Nephron progenitor cell (in vitro differentiated cells): ENCODE measurements at regions not wholly inside any gene's neighbourhood (a gene's known extent, or its start where the extent isn't known, plus 50 kb on each side); places are given as distances from the start of the nearest gene placed in this dataset.

Source experiments
- DNase-seq: peaks from one replicate; pipeline ENCODE4 v3.0.0; 2021
- H3K27ac Mint-ChIP-seq: 2 replicates; pipeline ENCODE4 v1.8.0; 2021; ENCODE audit warnings: mild to moderate bottlenecking, moderate library complexity, mixed read lengths
- H3K27me3 Mint-ChIP-seq: 2 replicates; pipeline ENCODE4 v1.8.0; 2021; ENCODE audit warnings: mild to moderate bottlenecking, low read depth, mixed read lengths; ENCODE audit not compliant: poor library complexity
- H3K36me3 Mint-ChIP-seq: 2 replicates; pipeline ENCODE4 v1.8.0; 2021; ENCODE audit warnings: low read depth, mixed read lengths
- H3K4me1 Mint-ChIP-seq: 2 replicates; pipeline ENCODE4 v1.8.0; 2021; ENCODE audit warnings: mixed read lengths
- H3K4me3 Mint-ChIP-seq: 2 replicates; pipeline ENCODE4 v1.8.0; 2021; ENCODE audit warnings: mild to moderate bottlenecking, moderate library complexity, mixed read lengths
- H3K9me3 Mint-ChIP-seq: 2 replicates; pipeline ENCODE4 v1.8.0; 2021; ENCODE audit warnings: mild to moderate bottlenecking, moderate library complexity, mixed read lengths
- TF ChIP-seq, protein P1 (sequence below): fragments of 200-600 bp; sonication (generic); IDR thresholded peaks from 2 replicates; pipeline ENCODE4 v1.5.0; 2021; ENCODE audit warnings: antibody characterized with exemption

DNA sequence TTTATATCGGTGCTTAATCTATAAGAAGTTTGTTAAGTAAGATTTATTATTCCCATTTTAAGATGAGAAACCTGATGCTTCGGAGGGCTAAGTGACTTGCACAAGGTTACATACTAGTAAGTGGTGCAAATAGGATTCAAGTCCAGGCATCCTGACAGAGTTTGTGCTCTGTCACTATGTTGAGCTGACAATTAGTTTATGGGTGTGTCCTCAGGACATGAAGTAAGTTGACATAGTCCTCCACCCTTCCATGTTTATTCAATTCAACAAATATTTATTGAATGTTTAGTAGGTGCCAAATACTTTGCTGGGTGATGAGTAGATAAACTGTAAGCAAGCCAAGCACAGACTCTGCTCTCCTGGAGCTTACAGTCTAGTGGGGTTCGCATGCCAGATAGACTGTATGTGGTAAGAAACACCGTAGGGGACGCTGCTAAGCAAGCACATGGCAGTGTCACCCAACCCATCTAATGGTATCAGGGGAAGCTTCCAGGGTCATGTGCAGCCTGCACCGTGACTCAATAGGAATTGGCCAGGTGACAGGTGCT lies 342.7 kb upstream of the SATB1 start:
- H3K4me1 Mint-ChIP-seq: peaks cover 4% of the 10 kb centered on the region
- H3K4me3 Mint-ChIP-seq: no peak overlapping the region
- no peaks in the 10 kb centered on the region for H3K9me3 Mint-ChIP-seq
- no peak for DNase-seq
- TF ChIP-seq, protein P1, sequence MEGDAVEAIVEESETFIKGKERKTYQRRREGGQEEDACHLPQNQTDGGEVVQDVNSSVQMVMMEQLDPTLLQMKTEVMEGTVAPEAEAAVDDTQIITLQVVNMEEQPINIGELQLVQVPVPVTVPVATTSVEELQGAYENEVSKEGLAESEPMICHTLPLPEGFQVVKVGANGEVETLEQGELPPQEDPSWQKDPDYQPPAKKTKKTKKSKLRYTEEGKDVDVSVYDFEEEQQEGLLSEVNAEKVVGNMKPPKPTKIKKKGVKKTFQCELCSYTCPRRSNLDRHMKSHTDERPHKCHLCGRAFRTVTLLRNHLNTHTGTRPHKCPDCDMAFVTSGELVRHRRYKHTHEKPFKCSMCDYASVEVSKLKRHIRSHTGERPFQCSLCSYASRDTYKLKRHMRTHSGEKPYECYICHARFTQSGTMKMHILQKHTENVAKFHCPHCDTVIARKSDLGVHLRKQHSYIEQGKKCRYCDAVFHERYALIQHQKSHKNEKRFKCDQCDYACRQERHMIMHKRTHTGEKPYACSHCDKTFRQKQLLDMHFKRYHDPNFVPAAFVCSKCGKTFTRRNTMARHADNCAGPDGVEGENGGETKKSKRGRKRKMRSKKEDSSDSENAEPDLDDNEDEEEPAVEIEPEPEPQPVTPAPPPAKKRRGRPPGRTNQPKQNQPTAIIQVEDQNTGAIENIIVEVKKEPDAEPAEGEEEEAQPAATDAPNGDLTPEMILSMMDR: no peak
- H3K36me3 Mint-ChIP-seq: no peaks in the 10 kb centered on the region
- no peaks in the 10 kb centered on the region for H3K27me3 Mint-ChIP-seq
- H3K27ac Mint-ChIP-seq: no peak overlapping the region

DNA sequence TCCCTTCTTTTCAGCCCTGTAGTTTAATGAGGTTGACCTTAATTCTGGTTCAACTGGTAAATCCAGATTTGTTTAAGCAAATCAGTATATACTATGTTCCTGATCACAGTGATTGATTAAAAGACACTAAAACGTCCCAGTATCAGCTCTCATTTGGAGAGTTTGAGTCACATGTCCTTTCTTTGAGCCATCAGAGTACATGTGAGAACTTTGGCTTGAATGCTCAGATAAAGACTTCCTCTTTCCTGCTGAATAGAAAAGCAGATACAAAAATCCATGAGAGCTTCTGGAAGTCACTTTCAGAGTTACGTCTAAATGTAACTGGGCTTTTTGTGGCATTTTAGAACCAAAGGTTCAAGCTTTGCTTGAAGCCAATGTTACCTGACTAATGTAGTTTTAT lies 341.8 kb upstream of the SATB1 start:
- H3K27ac Mint-ChIP-seq: no peak overlapping the region
- peaks cover 4% of the 10 kb centered on the region for H3K4me1 Mint-ChIP-seq
- DNase-seq: no peak
- no peaks in the 10 kb centered on the region for H3K9me3 Mint-ChIP-seq
- no peaks in the 10 kb centered on the region for H3K27me3 Mint-ChIP-seq
- no peaks in the 10 kb centered on the region for H3K36me3 Mint-ChIP-seq
- TF ChIP-seq, protein P1: no peak
- no peak overlapping the region for H3K4me3 Mint-ChIP-seq

DNA sequence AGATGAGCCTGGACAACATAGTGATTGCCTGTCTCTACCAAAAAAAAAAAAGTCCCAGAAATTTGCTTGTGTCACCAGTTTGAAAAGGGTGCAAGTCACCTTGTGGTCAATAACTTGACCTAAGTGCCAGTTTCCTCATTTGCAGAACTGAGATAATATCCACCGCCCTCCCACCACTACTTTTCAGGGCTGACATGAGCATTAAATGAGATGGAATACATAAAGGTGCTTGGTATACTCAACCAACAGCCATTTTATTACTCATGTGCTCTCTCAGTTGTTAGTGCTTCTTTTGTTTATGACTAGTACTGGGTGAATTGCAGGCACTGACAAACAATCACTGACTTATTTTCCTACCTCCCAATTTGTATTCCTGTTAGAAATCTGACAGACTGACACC lies 340.5 kb upstream of the SATB1 start:
- no peak overlapping the region for H3K27ac Mint-ChIP-seq
- no peaks in the 10 kb centered on the region for H3K27me3 Mint-ChIP-seq
- no peaks in the 10 kb centered on the region for H3K9me3 Mint-ChIP-seq
- no peak overlapping the region for H3K4me3 Mint-ChIP-seq
- no peaks in the 10 kb centered on the region for H3K36me3 Mint-ChIP-seq
- DNase-seq: no peak
- peaks cover 4% of the 10 kb centered on the region for H3K4me1 Mint-ChIP-seq
- TF ChIP-seq, protein P1: no peak

DNA sequence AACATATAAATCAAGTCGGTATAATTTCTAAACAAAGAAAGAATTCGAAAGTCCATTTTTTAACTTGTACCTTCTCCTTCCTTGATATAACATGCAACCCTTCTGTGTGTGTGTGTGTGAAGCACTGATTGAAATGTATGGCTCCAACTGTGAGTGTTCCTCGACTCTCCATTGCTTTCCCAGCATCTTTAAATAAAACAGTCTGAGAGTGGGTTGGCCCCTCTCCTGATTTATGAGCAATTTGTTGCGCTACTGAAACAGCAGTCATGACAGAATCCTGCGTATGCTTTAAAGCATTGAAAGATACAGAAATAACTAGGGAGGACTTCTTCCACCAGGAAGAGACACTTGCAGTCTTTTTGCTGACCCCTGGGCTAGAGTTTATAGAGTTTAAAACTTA lies 340.0 kb upstream of the SATB1 start:
- Mint-ChIP-seq H3K9me3 (no peaks in the 10 kb centered on the region), H3K4me3 (no peak overlapping the region), H3K27me3 (no peaks in the 10 kb centered on the region), H3K27ac (no peak overlapping the region), H3K4me1 (peaks cover 4% of the 10 kb centered on the region), H3K36me3 (no peaks in the 10 kb centered on the region)
- TF ChIP-seq, protein P1: no peak
- no peak for DNase-seq

DNA sequence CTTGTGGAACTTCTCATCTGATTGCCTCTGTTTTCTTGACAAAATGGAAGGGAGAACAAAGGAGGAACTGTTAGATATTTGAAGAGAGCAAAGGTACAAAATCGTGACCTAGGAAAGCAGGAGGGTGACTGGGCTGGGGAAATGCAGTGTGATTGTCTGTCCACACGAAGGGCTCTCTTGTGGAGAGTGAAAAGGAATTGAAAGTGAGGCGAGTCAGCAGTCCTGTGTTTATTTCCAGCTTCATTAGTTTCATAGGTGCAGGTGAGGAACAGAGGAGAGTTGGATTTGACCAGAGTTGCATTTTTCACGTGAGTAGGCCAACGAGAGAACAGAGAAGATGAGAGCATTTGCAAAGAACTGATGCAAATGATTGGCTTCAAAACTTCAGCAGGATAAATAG lies 336.4 kb upstream of the SATB1 start:
- DNase-seq: no peak
- H3K27ac Mint-ChIP-seq: no peak overlapping the region
- TF ChIP-seq, protein P1: no peak
- no peaks in the 10 kb centered on the region for H3K27me3 Mint-ChIP-seq
- no peaks in the 10 kb centered on the region for H3K9me3 Mint-ChIP-seq
- no peaks in the 10 kb centered on the region for H3K36me3 Mint-ChIP-seq
- H3K4me3 Mint-ChIP-seq: no peak overlapping the region
- H3K4me1 Mint-ChIP-seq: peaks cover 4% of the 10 kb centered on the region

DNA sequence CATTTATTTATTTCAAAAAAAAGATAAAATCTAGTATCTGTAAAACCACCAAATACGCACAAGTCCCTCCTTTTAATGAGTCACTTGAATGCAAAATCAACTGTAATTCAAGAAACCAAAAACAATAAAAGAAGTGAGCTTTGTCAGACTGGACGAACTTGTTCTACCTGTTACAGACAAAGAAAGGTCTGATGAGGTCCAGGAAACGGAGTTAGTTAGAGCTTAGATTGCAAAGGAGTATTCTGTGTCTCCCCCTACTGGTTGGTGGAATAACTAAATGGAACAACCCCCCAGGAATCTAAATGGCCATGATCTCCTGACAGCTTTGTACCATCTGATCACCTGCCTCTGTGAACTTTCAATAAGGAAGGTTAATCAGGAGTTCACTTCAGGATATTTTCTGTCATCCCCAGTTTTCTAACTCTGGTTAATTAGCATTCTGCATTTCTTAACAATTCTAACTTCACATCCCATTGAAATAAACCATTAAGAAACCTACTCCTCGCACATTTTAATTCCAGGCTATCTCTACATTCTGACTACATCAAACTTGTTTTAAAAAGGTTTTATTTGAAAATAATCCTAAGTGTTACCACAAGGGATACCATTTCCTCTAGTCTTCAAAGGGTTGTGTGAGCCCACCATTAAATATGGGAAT lies 333.0 kb upstream of the SATB1 start:
- H3K4me1 Mint-ChIP-seq: no peaks in the 10 kb centered on the region
- H3K27me3 Mint-ChIP-seq: no peaks in the 10 kb centered on the region
- peak; percentile 15 for DNase-seq
- no peaks in the 10 kb centered on the region for H3K9me3 Mint-ChIP-seq
- no peak overlapping the region for H3K27ac Mint-ChIP-seq
- TF ChIP-seq, protein P1: peak; percentile 69
- H3K4me3 Mint-ChIP-seq: no peak overlapping the region
- H3K36me3 Mint-ChIP-seq: no peaks in the 10 kb centered on the region
